ENCODE measurements at regions not wholly inside any gene's neighbourhood (a gene's known extent, or its start where the extent isn't known, plus 50 kb on each side); places are given as distances from the start of the nearest gene placed in this dataset.

- TF ChIP-seq CTCF (IDR thresholded peaks at IDR 0.05): no peak
- no peak for TF ChIP-seq POLR2A (IDR thresholded peaks at IDR 0.05)
- TF ChIP-seq POLR2AphosphoS5 (IDR thresholded peaks at IDR 0.05): no peak
- no peak for TF ChIP-seq EP300 (IDR thresholded peaks at IDR 0.05)
These were observed 143.9 kb upstream of the ZNF366 start for GRCh38 chr5:72651109-72651508.
